Activated T-cell treated with anti-CD3 and anti-CD28 coated beads, Interleukin-2, amount 50 U/mL, for 4 hours (primary cell): ENCODE measurements at regions not wholly inside any gene's neighbourhood (a gene's known extent, or its start where the extent isn't known, plus 50 kb on each side); places are given as distances from the start of the nearest gene placed in this dataset.
"Not testable (repeated sequence)": the region's sequence is repeated elsewhere in the genome, so short reads cannot be mapped to it uniquely, and the experiment has no call there.

Experiments
- ATAC-seq, 2 donors: fragments of 200-7000 bp; cut with Tn5 transposase; one replicate each; pipeline ENCODE4 v1.10.0; 2021
- DNase-seq: peaks from one replicate; pipeline ENCODE4 v3.0.0-alpha.2; 2020
- H3K27me3 Mint-ChIP-seq: one replicate; pipeline ENCODE4 v1.8.0; 2021; ENCODE audit warnings: low read depth, mixed read lengths
- H3K36me3 Mint-ChIP-seq: one replicate; pipeline ENCODE4 v1.8.0; 2022; ENCODE audit warnings: mixed read lengths; ENCODE audit not compliant: insufficient read depth
- H3K4me1 Mint-ChIP-seq: one replicate; pipeline ENCODE4 v1.8.0; 2021; ENCODE audit warnings: low read depth, mixed read lengths
- H3K4me3 Mint-ChIP-seq: one replicate; pipeline ENCODE4 v1.8.0; 2021; ENCODE audit warnings: mild to moderate bottlenecking, moderate library complexity, mixed read lengths
- H3K9me3 Mint-ChIP-seq: one replicate; pipeline ENCODE4 v1.8.0; 2021; ENCODE audit warnings: mixed read lengths

DNA sequence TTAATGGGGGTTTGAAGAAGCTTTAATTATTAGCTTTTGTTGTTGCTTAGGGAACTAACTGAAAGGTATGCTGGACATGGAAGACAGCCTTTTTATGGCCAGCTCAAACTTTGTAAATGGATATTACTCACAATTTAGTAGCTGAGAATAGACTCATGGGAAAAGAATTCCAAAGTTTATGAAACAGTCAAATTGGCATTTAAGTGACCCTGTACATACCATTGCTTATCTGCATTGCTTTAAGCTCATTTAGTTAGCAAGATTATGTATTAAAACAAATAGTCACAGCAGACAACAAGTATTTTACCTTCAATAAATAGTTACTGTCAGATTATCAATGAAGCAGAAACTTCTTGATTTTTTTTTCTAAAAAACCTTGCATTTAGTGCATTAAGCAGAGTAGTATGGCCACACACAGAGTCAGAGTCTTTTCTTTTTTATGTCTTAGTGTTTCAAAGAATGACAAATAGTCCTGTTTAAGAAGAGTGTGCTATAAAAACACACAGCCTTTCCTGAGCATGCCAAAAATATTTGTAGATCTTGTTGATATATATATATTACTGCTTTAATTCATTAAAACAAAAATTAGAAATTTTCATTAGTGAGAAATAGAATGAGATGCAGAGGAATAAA lies 102.2 kb downstream of the TTC6 start:
- Mint-ChIP-seq H3K4me1 (no peaks in the 10 kb centered on the region), H3K4me3 (no peak overlapping the region), H3K36me3 (no peaks in the 10 kb centered on the region), H3K9me3 (peaks cover 27% of the 10 kb centered on the region), H3K27me3 (no peaks in the 10 kb centered on the region)
- ATAC-seq (no peak), DNase-seq (no peak)

DNA sequence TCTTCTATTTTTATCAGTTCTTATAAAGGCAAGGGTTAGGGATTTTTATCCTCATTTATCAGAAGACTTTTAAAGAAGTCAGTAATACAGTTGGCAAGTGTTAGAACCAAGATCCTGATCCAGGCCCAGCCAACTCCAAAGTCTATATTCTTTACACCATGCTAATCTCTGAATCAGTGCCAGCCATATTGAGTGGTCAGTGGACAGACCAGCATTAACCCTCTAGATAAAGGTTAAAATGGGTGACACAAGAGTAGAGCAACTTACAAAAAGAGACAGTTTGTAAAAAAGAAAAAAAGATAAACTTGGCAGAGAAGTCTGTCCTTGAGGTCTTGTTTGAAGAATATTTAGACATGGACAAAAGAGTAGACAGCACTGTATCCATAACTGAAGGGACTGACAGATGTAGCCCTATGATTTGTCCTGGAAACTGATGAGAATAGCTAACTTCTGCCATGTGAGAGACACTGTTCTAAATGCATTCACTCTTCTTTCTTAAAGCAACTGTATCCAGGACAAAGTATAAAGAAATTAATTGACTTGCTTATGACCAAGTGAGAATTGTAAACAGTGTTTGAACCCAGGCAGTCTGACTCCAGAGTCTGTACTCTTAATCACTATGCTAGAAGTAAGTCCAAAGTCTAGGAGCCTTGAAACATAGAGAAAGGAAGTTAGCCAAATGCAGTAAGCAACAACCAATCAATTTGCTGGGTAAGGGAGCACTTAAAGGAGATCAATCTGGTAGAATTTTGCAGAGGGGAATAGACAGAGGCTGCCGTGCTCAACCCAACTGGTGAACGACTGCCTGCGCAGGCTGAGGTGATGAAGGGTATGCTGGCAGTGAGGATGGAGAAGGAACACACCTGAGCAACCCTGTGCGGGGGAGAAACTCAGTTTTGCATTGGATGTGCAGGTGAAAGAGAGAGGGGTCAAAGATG lies 103.7 kb downstream of the TTC6 start:
- peaks cover 14% of the 10 kb centered on the region for H3K9me3 Mint-ChIP-seq
- no peak overlapping the region for H3K4me3 Mint-ChIP-seq
- H3K4me1 Mint-ChIP-seq: no peaks in the 10 kb centered on the region
- ATAC-seq (no peak), DNase-seq (no peak)
- no peaks in the 10 kb centered on the region for H3K27me3 Mint-ChIP-seq
- H3K36me3 Mint-ChIP-seq: no peaks in the 10 kb centered on the region

DNA sequence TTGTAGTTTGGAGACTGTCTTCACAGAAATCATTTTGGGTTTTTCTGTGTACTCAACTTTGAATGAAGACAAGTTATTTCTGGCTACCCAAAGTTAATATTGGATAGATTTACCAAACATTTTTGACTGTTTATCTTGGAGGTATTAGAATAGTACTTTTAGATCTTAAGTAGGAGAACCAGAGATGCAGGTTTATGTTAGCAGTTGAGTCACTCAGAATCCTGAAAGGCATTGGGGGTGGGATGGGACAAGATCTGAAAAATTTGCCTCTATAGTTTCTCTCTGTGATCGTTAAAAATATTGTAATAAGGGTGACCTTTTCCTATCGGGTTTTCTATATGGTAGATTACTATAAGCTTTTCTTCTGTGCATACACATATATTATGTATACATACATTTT lies 112.3 kb downstream of the TTC6 start:
- ATAC-seq (no peak), DNase-seq (no peak)
- peaks cover 3% of the 10 kb centered on the region for H3K9me3 Mint-ChIP-seq
- no peaks in the 10 kb centered on the region for H3K4me1 Mint-ChIP-seq
- no peaks in the 10 kb centered on the region for H3K36me3 Mint-ChIP-seq
- peaks cover 2% of the 10 kb centered on the region for H3K27me3 Mint-ChIP-seq
- H3K4me3 Mint-ChIP-seq: no peak overlapping the region

DNA sequence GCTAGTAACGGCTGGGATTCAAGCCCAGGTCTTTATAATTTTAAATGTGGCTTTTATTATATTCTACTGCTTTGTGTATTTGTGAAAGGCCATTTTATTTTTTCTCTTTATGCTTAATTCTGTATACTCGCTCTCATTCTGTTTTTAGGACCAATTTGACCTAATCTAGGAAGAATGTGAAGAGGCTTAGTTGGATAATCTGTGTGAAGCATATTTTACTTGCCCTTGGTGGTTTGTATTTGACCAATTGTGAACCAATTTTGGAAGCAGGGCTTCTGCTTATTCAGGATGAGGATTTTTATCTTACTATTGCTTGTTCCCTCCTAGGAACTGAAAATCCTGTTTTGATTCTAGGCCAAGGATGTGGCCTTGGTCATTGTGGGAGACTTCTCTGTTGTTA lies 113.1 kb downstream of the TTC6 start:
- ATAC-seq (no peak), DNase-seq (no peak)
- H3K27me3 Mint-ChIP-seq: peaks cover 2% of the 10 kb centered on the region

DNA sequence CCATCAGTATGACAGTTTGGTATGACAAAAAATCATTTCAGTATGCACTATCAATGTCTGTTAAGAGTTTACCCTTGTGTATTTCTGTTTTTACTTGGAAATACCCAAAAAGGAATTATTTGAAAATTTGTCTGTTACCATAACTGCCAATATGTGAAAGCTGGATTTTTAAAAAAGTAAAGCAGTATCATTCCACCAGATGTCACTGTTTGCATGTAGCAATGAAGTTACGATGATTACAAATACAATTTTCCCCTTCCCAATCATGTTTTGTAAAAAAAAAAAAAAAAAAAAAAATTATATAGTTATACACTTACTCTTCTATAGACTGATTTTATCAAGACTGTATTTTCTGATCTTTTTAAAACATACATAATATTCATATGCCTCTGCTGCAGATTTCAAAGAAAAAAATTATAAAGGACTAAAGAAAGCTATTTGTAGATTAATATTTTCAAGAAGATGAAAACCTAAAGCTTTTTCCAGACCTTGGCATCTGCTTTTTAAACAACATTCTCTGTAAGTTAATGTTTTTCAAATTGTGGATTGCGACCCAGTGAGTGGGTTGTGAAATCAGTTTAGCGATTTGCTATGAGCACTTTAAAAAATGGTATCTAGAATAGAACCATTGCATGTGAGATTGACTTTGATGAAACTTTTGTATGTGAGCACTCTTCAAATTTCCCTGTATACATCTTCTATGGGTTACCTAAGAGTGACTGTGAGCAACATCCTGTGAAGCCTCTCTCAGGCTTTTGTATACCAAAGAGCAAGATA lies 114.2 kb downstream of the TTC6 start:
- H3K27me3 Mint-ChIP-seq: peaks cover 2% of the 10 kb centered on the region
- peaks cover 3% of the 10 kb centered on the region for H3K9me3 Mint-ChIP-seq
- DNase-seq: no peak
- no peaks in the 10 kb centered on the region for H3K36me3 Mint-ChIP-seq
- H3K4me3 Mint-ChIP-seq: no peak overlapping the region
- ATAC-seq: no peak
- no peaks in the 10 kb centered on the region for H3K4me1 Mint-ChIP-seq

More for the DNA sequence above, 113.1 kb downstream of the TTC6 start:
- Mint-ChIP-seq H3K4me3 (no peak overlapping the region), H3K36me3 (no peaks in the 10 kb centered on the region), H3K9me3 (peaks cover 3% of the 10 kb centered on the region), H3K4me1 (no peaks in the 10 kb centered on the region)

DNA sequence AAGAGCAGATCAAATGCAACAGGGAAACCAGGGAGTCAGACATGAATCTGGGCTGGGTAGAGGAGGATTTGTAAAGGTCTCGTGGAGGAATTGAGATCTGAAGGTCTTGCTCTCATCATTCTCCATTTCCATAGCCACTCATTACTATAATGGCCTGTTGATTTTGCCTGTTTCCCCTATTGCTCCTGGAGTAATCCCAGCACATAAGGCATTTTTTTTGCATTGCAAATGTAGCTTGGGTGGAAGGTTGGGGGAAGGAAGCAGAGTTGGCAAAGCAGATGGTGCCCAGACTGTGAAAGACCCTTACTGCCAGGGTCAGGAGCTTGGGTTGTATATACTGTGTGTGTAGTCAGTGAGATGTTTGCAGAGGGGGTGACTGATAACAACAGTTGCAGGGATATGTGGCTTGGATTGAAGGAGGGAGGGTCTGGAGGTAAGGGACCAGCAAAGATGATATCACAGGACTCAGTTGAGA lies 116.0 kb downstream of the TTC6 start:
- no peak overlapping the region for H3K4me3 Mint-ChIP-seq
- H3K9me3 Mint-ChIP-seq: peaks cover 3% of the 10 kb centered on the region
- ATAC-seq (no peak), DNase-seq (no peak)
- H3K4me1 Mint-ChIP-seq: no peaks in the 10 kb centered on the region
- H3K36me3 Mint-ChIP-seq: no peaks in the 10 kb centered on the region
- peaks cover 2% of the 10 kb centered on the region for H3K27me3 Mint-ChIP-seq

DNA sequence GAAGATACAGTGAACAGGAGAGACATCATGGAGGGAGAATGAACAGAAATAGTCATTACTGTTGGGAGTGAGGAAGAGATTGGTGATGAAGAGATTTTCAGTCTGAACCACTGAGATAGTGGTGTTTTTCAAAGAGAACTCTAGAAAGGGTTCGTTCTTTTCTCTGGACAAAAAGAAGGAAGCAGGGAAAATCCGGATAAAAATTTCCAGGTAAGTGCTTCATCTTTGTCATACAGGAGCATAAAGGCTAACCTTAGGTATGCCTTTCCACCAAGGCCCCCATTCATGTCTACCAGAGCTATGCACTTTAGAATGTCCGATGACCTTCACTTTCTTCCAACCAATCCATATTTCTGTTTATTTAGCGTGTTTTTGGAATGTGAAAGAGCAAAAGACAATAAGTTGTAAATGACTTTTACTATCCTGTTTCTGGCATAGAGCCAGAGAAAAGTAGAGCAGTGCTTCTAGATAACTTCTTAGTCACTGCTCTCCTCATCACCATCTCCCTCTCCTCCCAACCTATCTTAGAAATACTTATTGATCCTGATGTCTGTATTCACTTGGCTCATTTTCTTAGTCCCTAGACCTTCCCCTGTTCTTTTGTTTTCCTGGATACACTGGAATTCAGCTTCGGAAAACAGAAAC lies 116.5 kb downstream of the TTC6 start:
- Mint-ChIP-seq H3K27me3 (peaks cover 2% of the 10 kb centered on the region), H3K4me1 (no peaks in the 10 kb centered on the region), H3K9me3 (peaks cover 1% of the 10 kb centered on the region), H3K4me3 (no peak overlapping the region), H3K36me3 (no peaks in the 10 kb centered on the region)
- no peak for ATAC-seq
- DNase-seq: no peak

DNA sequence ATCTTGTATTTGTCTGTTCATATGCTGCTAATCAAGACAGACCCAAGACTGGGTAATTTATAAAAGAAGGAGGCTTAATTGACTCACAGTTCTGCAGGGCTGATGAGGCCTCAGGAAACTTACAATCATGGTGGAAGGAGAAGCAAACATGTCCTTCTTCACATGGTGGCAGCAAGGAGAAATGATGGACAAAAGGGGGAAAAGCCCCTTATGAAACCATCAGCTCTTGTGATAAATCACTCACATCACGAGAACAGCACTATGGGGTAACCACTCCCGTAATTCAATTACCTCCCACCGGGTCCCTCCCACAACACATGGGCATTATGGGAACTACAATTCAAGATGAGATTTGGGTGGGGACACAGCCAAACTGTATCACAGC lies 117.0 kb downstream of the TTC6 start:
- H3K36me3 Mint-ChIP-seq, H3K27me3 Mint-ChIP-seq, H3K4me1 Mint-ChIP-seq, H3K4me3 Mint-ChIP-seq, H3K9me3 Mint-ChIP-seq, DNase-seq, ATAC-seq: not testable (repeated sequence)

DNA sequence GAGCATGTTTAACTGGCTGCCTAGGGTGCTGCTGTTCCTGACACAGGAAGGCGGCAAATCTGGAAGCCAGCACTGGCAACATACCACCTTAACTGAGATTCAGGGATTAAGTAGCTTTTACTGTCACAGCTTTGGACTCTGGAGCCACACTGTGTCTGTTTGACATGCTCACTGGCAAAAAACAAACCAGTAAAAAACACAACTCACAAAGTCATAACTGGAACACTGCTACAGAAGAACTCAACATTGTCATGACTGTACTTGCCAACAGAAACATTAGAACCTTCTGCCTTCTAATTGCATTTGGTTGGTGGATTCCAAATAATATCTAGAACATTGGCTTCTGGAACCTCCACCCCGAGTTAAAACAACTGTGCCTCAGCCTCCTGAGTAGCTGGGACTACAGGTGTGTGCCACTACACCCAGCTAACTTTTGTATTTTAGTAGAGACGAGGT lies 117.6 kb downstream of the TTC6 start:
- Mint-ChIP-seq H3K36me3 (no peaks in the 10 kb centered on the region), H3K9me3 (no peaks in the 10 kb centered on the region), H3K4me1 (no peaks in the 10 kb centered on the region), H3K27me3 (peaks cover 2% of the 10 kb centered on the region), H3K4me3 (no peak overlapping the region)
- DNase-seq (no peak), ATAC-seq (no peak)

DNA sequence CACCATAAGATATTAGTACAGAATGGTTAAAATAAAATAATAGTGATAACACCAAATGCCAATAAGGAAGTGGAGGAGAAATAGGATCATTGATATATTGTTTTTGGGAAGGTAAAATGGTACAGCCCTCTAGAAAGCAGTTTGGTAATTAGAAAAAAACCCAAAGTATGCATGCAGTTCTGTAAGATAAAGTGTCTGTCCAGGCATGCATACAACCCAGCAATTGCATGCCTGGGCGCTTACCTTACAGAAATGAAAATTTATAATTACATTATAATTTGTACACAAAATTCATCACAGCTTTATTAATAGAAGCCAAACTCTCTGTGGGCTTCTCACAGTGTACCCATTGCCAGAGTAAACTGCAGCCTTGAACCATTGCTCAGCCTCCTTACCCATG lies 124.7 kb downstream of the TTC6 start:
- Mint-ChIP-seq H3K36me3 (no peaks in the 10 kb centered on the region), H3K27me3 (no peaks in the 10 kb centered on the region), H3K4me1 (no peaks in the 10 kb centered on the region), H3K9me3 (peaks cover 7% of the 10 kb centered on the region), H3K4me3 (no peak overlapping the region)
- DNase-seq (no peak), ATAC-seq (no peak)

DNA sequence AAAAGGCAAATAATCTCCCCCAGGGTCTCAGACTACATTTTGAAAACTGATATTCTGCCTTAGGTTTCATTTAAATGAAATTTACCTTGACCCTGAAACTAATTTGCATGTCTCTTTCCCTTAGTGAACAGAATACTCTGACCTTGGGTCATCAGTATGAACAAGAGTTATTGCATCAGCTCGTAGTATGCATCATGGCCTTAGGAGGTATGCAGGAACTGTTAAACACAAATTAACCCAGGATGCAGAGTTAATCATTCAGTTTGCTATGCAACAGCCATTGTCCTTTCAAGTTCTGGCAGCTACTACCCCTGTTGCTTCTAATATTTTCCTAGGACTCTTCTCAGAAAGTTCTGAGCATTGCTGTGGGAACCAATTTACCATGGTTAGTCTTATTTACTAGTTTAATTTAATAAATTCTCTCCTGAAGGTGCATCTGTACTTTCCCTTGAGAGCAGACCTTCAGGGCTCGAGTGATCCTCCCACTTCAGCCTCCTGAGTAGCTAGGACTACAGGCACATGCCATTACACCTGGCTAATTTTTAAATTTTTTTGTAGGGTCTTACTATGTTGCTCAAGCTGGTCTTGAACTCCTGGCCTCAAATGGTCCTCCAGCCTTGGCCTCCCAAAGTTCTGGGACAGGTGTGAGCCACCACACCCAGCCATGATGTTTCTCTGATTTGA lies 126.7 kb downstream of the TTC6 start:
- Mint-ChIP-seq H3K36me3 (no peaks in the 10 kb centered on the region), H3K4me1 (no peaks in the 10 kb centered on the region), H3K4me3 (no peak overlapping the region), H3K9me3 (peaks cover 7% of the 10 kb centered on the region), H3K27me3 (no peaks in the 10 kb centered on the region)
- DNase-seq (no peak), ATAC-seq (no peak)

DNA sequence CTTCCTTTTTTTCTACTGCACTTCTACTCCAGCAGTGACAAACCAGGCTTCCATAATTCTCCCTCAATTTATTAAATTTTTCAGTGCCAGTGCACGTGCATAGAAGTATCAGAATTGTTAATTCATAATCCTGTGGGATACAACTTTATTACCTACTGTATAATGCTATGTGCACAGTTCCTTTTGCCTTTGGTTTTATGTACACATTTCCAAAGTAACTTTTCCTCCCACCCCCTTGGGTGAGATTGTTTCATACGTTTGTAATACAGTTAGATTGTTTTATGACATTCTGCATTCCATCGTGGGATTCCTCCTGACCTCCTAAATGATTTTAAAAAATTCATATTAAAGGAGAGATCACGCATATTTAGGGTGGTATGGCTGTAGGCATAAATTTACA lies 128.1 kb downstream of the TTC6 start:
- no peaks in the 10 kb centered on the region for H3K27me3 Mint-ChIP-seq
- H3K9me3 Mint-ChIP-seq: peaks cover 7% of the 10 kb centered on the region
- no peak for ATAC-seq
- H3K4me3 Mint-ChIP-seq: no peak overlapping the region
- no peaks in the 10 kb centered on the region for H3K4me1 Mint-ChIP-seq
- no peaks in the 10 kb centered on the region for H3K36me3 Mint-ChIP-seq
- no peak for DNase-seq

DNA sequence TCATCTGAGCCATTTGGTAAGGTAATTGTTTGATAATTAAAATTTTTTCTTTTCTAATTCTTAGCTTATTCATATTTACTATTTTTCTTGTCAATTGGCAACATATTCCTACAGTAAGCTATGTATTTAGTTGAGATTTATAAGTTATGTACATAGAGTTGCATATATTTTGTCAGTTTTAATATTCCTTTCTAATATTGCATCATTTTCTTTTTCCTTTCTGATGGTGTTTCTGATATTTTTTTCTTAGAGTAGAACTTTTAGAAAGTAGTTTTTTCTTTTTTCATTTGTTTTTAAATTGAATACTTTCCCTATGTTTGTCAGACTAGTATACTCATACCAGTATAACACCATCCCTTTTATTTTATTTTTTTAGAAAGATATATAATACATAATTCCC lies 131.3 kb downstream of the TTC6 start:
- no peaks in the 10 kb centered on the region for H3K4me1 Mint-ChIP-seq

More for the DNA sequence above, 131.3 kb downstream of the TTC6 start:
- ATAC-seq (no peak), DNase-seq (no peak)
- Mint-ChIP-seq H3K27me3 (no peaks in the 10 kb centered on the region), H3K4me3 (no peak overlapping the region), H3K36me3 (no peaks in the 10 kb centered on the region), H3K9me3 (peaks cover 3% of the 10 kb centered on the region)
